NT2/D1 (cell line): ENCODE measurements at regions not wholly inside any gene's neighbourhood (a gene's known extent, or its start where the extent isn't known, plus 50 kb on each side); places are given as distances from the start of the nearest gene placed in this dataset.

ENCODE experiments used
- DNase-seq: peaks from one replicate; pipeline ENCODE4 v3.0.0-alpha.2; 2011; ENCODE audit warnings: low read depth, low spot score
- H3K27me3 ChIP-seq: 2 replicates; pipeline ENCODE4 v1.6.0; 2011; ENCODE audit warnings: mild to moderate bottlenecking; ENCODE audit not compliant: insufficient read length, insufficient read depth
- H3K36me3 ChIP-seq: 2 replicates; pipeline ENCODE4 v1.6.1; 2011; ENCODE audit warnings: mild to moderate bottlenecking, low read length, mixed read lengths; ENCODE audit not compliant: insufficient read depth, insufficient read length
- H3K4me1 ChIP-seq: 2 replicates; pipeline ENCODE4 v1.5.1; 2011; ENCODE audit not compliant: insufficient read depth, insufficient read length
- H3K4me3 ChIP-seq: 2 replicates; pipeline ENCODE4 v1.5.1; 2011; ENCODE audit warnings: low read depth; ENCODE audit not compliant: insufficient read length
- H3K9ac ChIP-seq: 2 replicates; pipeline ENCODE4 v1.6.0; 2011; ENCODE audit warnings: low read depth; ENCODE audit not compliant: insufficient read length
- H3K9me3 ChIP-seq: 2 replicates; pipeline ENCODE4 v1.5.1; 2011; ENCODE audit warnings: mild to moderate bottlenecking, low read length; ENCODE audit not compliant: insufficient read depth
- SUZ12 ChIP-seq: IDR thresholded peaks from 2 replicates; pipeline ENCODE4 v1.6.1; 2011; ENCODE audit not compliant: insufficient read length, insufficient read depth; ENCODE audit errors: extremely low read depth
- YY1 ChIP-seq: IDR thresholded peaks from 2 replicates; pipeline ENCODE4 v1.6.1; 2011; ENCODE audit not compliant: insufficient read length, insufficient read depth
- ZNF274 ChIP-seq: IDR thresholded peaks from 2 replicates; pipeline ENCODE4 v1.6.1; 2011; ENCODE audit warnings: mild to moderate bottlenecking, low read depth, low read length

GRCh38 chr12:116474331-116474730 is 84.8 kb upstream of the MAP1LC3B2 start:
- TF ChIP-seq YY1 = no peak
- TF ChIP-seq ZNF274 = no peak
- TF ChIP-seq SUZ12 = no peak
- no peaks in the 10 kb centered on the region for H3K36me3 ChIP-seq
- H3K9me3 ChIP-seq = peaks cover 31% of the 10 kb centered on the region
- no peak for DNase-seq
- no peak overlapping the region for H3K4me3 ChIP-seq
- H3K27me3 ChIP-seq = no peaks in the 10 kb centered on the region
- no peak overlapping the region for H3K9ac ChIP-seq
- H3K4me1 ChIP-seq = no peaks in the 10 kb centered on the region

DNA sequence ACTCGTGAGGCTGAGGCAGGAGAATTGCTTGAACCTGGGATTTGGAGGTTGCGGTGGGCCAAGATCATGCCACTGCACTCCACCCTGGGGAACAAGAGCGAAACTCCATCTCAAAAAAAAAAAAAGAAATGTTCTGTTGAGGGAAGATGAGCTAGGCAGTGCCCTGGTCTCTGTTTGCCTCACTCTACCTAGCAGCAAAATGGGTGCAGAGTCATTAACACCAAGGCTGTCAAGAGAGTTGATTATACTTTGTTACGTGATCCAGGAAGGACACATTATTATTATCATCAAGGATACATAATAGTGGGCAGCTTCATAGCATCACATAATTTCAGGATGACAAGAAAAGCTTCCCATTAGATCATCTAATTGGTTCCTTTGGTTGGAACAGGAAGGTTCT is 84.3 kb upstream of the MAP1LC3B2 start:
- Histone ChIP-seq H3K4me1 (no peaks in the 10 kb centered on the region), H3K36me3 (no peaks in the 10 kb centered on the region), H3K9ac (no peak overlapping the region), H3K9me3 (peaks cover 31% of the 10 kb centered on the region), H3K27me3 (no peaks in the 10 kb centered on the region), H3K4me3 (no peak overlapping the region)
- TF ChIP-seq ZNF274 (no peak), SUZ12 (no peak), YY1 (no peak)
- DNase-seq = no peak

DNA sequence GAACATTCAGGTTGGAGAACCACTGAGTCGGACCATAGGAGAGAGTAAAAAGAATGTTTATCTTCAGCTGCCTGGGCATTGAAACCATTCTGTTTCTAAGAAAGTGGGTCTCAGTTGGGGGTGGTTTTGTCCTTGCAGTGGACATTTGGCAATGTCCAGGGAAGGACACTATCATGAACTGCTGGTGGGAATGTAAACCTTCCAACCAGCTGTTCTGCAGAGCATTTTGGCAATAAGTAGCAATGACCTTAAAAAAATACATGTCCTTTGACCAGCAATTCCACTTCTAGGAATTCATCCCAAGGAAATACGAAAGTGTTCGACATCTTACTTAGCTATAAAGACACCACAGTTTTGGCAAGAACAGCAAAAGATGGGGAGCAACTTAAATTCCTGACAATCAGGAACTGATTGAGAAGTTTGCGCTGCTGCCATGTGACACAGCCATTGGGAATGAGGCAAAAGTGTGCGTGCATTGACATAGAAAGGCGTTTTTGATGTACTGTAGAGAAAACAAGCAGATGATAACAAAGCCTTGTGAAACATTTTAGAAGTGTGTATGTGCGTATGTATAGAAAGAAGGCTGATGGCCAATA is 82.9 kb upstream of the MAP1LC3B2 start:
- Histone ChIP-seq H3K4me3 (no peak overlapping the region), H3K36me3 (no peaks in the 10 kb centered on the region), H3K27me3 (no peaks in the 10 kb centered on the region), H3K9ac (no peak overlapping the region), H3K4me1 (no peaks in the 10 kb centered on the region), H3K9me3 (peaks cover 31% of the 10 kb centered on the region)
- TF ChIP-seq YY1 (no peak), SUZ12 (no peak), ZNF274 (no peak)
- DNase-seq = no peak

- Histone ChIP-seq H3K27me3 (no peaks in the 10 kb centered on the region), H3K9me3 (peaks cover 31% of the 10 kb centered on the region), H3K36me3 (no peaks in the 10 kb centered on the region), H3K4me1 (peaks cover 7% of the 10 kb centered on the region), H3K4me3 (no peak overlapping the region), H3K9ac (no peak overlapping the region)
- DNase-seq = no peak
- no peak for TF ChIP-seq SUZ12
- TF ChIP-seq YY1 = no peak
- no peak for TF ChIP-seq ZNF274
These were observed 80.9 kb upstream of the MAP1LC3B2 start for GRCh38 chr12:116478243-116478773.

GRCh38 chr12:116480210-116480810 is 78.9 kb upstream of the MAP1LC3B2 start:
- Histone ChIP-seq H3K36me3 (no peaks in the 10 kb centered on the region), H3K9me3 (peaks cover 31% of the 10 kb centered on the region), H3K9ac (no peak overlapping the region), H3K4me3 (no peak overlapping the region), H3K27me3 (no peaks in the 10 kb centered on the region), H3K4me1 (peaks cover 7% of the 10 kb centered on the region)
- TF ChIP-seq ZNF274 = no peak
- TF ChIP-seq SUZ12 = no peak
- no peak for TF ChIP-seq YY1
- no peak for DNase-seq

GRCh38 chr12:116481726-116482125 is 77.5 kb upstream of the MAP1LC3B2 start:
- no peaks in the 10 kb centered on the region for H3K27me3 ChIP-seq
- TF ChIP-seq ZNF274 = no peak
- H3K4me3 ChIP-seq = no peak overlapping the region
- DNase-seq = no peak
- H3K9ac ChIP-seq = no peak overlapping the region
- peaks cover 7% of the 10 kb centered on the region for H3K4me1 ChIP-seq
- no peaks in the 10 kb centered on the region for H3K36me3 ChIP-seq
- peaks cover 18% of the 10 kb centered on the region for H3K9me3 ChIP-seq

GRCh38 chr12:116482179-116482578 is 77.0 kb upstream of the MAP1LC3B2 start:
- Histone ChIP-seq H3K36me3 (no peaks in the 10 kb centered on the region), H3K4me1 (peaks cover 7% of the 10 kb centered on the region), H3K4me3 (no peak overlapping the region), H3K9ac (no peak overlapping the region), H3K9me3 (peaks cover 13% of the 10 kb centered on the region), H3K27me3 (no peaks in the 10 kb centered on the region)
- TF ChIP-seq ZNF274 = no peak
- no peak for DNase-seq
